ENCODE measurements at regions not wholly inside any gene's neighbourhood (a gene's known extent, or its start where the extent isn't known, plus 50 kb on each side); places are given as distances from the start of the nearest gene placed in this dataset.
A peak's percentile ranks its signal among the peaks of the same experiment; 100 is the strongest.

- TF ChIP-seq, protein P1, sequence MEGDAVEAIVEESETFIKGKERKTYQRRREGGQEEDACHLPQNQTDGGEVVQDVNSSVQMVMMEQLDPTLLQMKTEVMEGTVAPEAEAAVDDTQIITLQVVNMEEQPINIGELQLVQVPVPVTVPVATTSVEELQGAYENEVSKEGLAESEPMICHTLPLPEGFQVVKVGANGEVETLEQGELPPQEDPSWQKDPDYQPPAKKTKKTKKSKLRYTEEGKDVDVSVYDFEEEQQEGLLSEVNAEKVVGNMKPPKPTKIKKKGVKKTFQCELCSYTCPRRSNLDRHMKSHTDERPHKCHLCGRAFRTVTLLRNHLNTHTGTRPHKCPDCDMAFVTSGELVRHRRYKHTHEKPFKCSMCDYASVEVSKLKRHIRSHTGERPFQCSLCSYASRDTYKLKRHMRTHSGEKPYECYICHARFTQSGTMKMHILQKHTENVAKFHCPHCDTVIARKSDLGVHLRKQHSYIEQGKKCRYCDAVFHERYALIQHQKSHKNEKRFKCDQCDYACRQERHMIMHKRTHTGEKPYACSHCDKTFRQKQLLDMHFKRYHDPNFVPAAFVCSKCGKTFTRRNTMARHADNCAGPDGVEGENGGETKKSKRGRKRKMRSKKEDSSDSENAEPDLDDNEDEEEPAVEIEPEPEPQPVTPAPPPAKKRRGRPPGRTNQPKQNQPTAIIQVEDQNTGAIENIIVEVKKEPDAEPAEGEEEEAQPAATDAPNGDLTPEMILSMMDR (IDR thresholded peaks at IDR 0.05; ENCODE audit: insufficient read depth, low read depth, low read length) = no peak
- no peak overlapping the region for H3K4me3 ChIP-seq (ENCODE audit: low read depth, low read length)
- no peak for DNase-seq (ENCODE audit: low read depth)
Observed at GRCh38 chr4:147328189-147328588, 152.7 kb upstream of the EDNRA start.

DNA sequence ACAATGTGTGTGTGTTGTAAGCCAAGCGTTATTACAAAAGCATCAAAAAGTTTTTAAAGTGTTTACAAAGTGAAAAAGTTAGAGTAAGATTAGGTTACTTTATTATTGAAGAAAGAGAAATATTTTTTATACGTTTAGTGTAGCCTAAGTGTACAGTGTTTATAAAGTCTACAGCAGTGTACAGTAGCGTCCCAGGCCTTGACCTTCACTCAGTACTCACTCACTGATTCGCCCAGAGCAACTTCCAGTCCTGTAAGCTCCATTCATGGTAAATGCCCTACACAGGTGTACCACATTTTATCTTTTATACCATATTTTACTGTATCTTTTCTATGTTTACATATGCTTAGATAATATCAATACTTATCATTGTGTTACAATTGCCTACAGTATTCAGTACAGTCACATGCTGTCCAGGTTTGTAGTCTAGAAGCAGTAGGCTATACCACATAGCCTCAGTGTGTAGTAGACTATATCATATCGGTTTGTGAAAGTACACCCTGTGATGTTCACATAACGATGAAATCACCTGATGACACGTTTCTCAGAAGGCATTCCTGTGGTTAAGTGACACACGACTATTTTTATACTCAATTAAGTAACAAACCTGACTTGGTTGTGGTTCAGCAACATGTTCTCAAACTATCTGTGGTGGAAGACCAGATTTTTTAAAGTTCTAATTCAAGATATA lies 152.0 kb upstream of the EDNRA start:
- no peak overlapping the region for H3K4me3 ChIP-seq (ENCODE audit: low read depth, low read length)
- no peak for DNase-seq (ENCODE audit: low read depth)
- TF ChIP-seq, protein P1 (IDR thresholded peaks at IDR 0.05; ENCODE audit: insufficient read depth, low read depth, low read length) = no peak

GRCh38 chr4:147332091-147332490 lies 148.8 kb upstream of the EDNRA start:
- no peak for DNase-seq (ENCODE audit: low read depth)
- TF ChIP-seq, protein P1 (IDR thresholded peaks at IDR 0.05; ENCODE audit: insufficient read depth, low read depth, low read length) = no peak
- H3K4me3 ChIP-seq (ENCODE audit: low read depth, low read length) = no peak overlapping the region

- H3K4me3 ChIP-seq (ENCODE audit: low read depth, low read length) = no peak overlapping the region
- TF ChIP-seq, protein P1 (IDR thresholded peaks at IDR 0.05; ENCODE audit: insufficient read depth, low read depth, low read length) = no peak
- peak; percentile 94 for DNase-seq (ENCODE audit: low read depth)
Observed at GRCh38 chr4:147334478-147334877, 146.4 kb upstream of the EDNRA start.

DNA sequence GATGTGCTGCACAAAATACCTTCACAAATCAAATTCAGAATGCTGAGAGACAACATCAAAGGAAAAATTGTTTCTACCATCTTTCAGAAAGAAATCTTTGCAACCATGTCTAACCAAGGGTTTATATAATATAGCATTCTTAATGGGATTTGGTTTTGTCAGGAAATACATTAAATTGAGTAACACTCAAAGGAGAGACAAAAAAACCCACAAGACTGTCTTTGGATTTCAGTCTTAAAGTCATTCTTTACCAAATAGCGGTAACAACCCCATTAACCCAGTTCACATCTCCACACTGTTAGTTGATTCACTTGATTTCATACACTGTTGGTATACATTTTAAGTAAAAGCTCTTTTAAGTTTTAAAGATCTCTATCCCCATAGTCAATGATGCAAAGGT lies 145.7 kb upstream of the EDNRA start:
- TF ChIP-seq, protein P1 (IDR thresholded peaks at IDR 0.05; ENCODE audit: insufficient read depth, low read depth, low read length) = no peak
- H3K4me3 ChIP-seq (ENCODE audit: low read depth, low read length) = no peak overlapping the region

DNA sequence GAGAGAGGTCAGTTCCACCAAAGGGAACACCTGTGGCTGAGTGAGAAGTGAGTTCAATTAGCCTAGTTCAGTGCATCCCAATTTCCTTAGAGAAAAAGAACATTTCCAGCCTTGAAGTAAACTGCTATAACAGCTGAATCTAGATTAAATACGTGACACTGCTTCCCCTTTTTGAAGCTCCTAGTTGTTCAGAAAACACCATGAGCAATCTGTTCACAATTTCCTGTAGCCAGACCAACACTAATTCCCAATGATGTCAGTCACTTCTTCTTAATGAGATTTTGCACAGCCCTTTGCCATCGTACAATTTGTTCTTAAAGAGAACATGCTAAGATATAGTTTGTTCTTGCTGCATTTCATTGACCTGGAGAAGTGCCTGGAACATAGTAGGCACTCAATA lies 144.6 kb upstream of the EDNRA start:
- TF ChIP-seq, protein P1 (IDR thresholded peaks at IDR 0.05; ENCODE audit: insufficient read depth, low read depth, low read length) = no peak
- no peak overlapping the region for H3K4me3 ChIP-seq (ENCODE audit: low read depth, low read length)
- DNase-seq (ENCODE audit: low read depth) = peak; percentile 46

More for the DNA sequence above, 145.7 kb upstream of the EDNRA start:
- DNase-seq (ENCODE audit: low read depth) = no peak

GRCh38 chr4:147339100-147339499 lies 141.8 kb upstream of the EDNRA start:
- peak; percentile 61 for DNase-seq (ENCODE audit: low read depth)
- H3K4me3 ChIP-seq (ENCODE audit: low read depth, low read length) = no peak overlapping the region

More at GRCh38 chr4:147339100-147339499, 141.8 kb upstream of the EDNRA start:
- TF ChIP-seq, protein P1 (IDR thresholded peaks at IDR 0.05; ENCODE audit: insufficient read depth, low read depth, low read length) = no peak
